H7 (cell line): ENCODE measurements at regions not wholly inside any gene's neighbourhood (a gene's known extent, or its start where the extent isn't known, plus 50 kb on each side); places are given as distances from the start of the nearest gene placed in this dataset.
"Not testable (repeated sequence)": the region's sequence is repeated elsewhere in the genome, so short reads cannot be mapped to it uniquely, and the experiment has no call there.

ENCODE experiments used
- DNase-seq: peaks from one replicate; pipeline ENCODE4 v3.0.0; 2012
- H3K27me3 ChIP-seq: 2 replicates; pipeline ENCODE4 v1.6.0; 2011; ENCODE audit warnings: mild to moderate bottlenecking, low read length; ENCODE audit not compliant: control insufficient read depth, insufficient read depth
- H3K36me3 ChIP-seq: replicated peaks from 2 replicates; pipeline ENCODE4 v1.5.1; 2011; ENCODE audit warnings: low read length; ENCODE audit not compliant: control insufficient read depth, insufficient read depth
- H3K4me3 ChIP-seq: 2 replicates; pipeline ENCODE4 v1.5.1; 2011; ENCODE audit warnings: low read depth, mild to moderate bottlenecking, control low read depth, low read length, moderate library complexity; ENCODE audit not compliant: insufficient read depth

DNA sequence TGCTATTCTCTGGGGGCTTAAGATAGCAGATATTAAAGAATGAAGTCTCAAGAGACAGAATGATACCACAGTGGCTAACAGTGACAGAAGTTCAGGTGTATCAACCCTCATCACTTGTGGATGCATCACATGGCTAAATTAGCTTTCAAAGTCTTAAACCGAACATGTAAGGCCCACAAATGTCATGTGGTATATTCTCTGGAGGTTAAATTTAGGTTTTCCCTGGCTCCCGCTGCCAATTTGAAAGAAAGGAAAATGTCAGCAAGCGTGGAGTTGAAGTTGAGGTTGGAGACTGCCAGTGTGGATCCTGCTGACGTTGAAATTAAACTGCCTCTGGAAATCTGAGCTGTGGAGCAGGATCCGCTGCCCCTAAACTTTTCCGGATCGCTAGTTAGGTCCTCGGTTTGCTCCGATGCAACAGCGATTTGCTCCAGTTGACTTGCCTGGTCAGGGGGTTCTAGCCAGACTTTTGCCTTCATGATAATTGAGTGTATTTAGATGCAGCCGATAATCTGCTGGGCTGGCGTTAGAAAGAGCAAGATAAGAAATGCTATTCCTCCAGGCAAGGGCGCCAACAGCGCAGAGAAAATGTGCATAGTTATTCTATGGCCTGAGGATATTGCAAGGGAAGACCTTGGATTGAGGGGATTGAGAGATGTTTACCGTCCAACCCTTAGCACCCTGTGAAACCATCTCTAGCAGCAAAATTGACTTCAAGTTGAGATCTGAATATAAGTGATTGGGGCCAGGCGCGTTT lies 443.9 kb downstream of the TMEM114 start:
- no peaks in the 10 kb centered on the region for H3K36me3 ChIP-seq
- H3K27me3 ChIP-seq = no peaks in the 10 kb centered on the region
- no peak overlapping the region for H3K4me3 ChIP-seq
- DNase-seq = no peak

DNA sequence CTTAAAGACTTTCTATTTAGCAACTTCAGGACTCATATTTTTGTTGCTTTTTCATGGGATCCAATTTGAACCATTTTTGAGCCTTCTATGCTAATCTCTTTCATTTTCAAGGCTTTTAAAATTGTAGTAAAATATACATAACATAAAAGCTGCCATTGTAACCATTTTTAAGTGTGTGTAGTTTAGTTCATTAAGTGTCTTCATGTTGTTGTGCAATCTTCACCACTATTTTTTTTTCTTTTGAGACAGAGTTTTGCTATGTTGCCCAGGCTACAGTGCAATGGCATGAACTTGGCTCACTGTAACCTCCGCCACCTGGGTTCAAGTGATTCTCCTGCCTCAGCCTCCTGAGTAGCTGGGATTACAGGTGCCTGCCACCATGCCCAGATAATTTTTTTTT lies 451.6 kb downstream of the TMEM114 start:
- DNase-seq = no peak
- Histone ChIP-seq H3K36me3 (no peaks in the 10 kb centered on the region), H3K4me3 (no peak overlapping the region), H3K27me3 (no peaks in the 10 kb centered on the region)

DNA sequence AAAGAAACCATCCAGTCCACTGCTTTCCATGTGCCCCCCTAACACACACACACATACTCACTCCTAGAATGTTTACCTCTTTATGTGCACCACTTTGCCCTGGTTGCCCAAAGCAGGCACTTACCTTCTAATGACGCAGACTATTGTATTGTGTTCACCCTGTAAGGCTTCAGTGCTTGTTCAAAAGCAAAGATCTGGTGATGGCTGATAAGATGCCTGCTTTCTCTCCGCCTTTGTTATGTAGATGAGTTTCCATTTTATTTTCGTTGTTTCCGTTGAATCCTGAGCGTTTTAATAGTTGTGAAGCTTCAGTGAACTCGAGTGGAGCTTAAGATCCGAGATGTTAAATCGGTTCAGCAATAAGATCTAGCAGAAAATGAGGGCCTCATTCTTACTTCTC lies 452.7 kb downstream of the TMEM114 start:
- Histone ChIP-seq H3K27me3 (no peaks in the 10 kb centered on the region), H3K4me3 (no peak overlapping the region), H3K36me3 (no peaks in the 10 kb centered on the region)
- no peak for DNase-seq

DNA sequence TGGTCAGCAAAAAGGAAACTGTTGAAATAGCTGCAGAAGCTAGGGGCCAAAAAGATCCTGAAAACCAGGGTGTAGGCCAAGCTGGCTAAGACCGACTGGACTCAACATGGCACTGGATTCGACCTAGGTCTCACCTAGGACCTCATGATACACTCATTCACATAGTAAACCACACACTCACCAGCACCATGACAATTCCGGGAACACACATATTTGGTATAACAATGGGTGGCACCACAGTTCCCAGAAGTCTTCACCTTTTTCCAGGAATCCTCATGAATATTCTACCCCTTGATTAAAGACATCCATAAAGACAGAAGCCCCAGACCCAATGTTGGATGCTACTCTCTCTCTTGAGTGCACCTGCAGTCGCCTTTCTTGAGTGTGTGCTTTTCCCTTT lies 460.1 kb downstream of the TMEM114 start:
- Histone ChIP-seq H3K4me3 (no peak overlapping the region), H3K27me3 (no peaks in the 10 kb centered on the region), H3K36me3 (no peaks in the 10 kb centered on the region)
- DNase-seq = no peak

DNA sequence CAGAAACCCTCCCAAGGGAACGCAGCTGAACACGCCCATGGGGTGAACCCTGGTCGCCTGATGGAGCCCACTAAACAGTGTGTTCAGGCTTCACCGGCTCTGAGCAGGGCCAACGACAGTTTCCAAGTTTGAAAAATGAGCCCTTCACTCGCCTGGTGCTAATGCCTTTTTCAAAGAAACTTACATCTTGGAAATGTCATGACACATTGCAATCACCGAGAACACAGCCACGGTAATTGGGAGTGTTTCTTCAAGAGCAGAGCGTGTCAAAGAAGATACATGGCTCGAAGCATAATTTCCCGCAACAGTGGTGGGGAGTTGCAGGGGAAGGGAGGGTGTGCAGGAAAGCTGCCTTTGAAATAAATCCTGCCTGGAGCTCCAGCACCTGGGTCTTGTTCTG lies 463.2 kb downstream of the TMEM114 start:
- no peaks in the 10 kb centered on the region for H3K36me3 ChIP-seq
- H3K4me3 ChIP-seq = no peak overlapping the region
- H3K27me3 ChIP-seq = no peaks in the 10 kb centered on the region

DNA sequence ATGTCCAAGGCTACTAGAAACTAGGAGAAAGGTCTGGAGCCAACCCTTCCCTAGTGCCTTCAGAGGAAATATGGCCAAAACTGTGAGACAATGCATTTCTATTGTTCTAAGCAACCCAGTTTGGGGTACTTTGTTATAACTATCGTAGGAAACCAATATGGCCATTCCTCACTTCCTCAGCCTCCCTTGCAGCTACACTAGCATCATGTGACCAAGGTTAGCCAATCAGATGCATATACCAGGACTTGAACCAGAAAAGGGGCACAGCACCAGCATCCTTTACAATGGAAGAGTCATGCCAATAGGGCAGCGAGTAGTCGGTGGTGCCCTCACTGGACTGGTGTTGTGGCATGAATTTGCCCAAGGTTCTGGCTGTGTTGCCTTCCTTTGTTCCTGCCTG lies 464.0 kb downstream of the TMEM114 start:
- no peaks in the 10 kb centered on the region for H3K36me3 ChIP-seq
- no peak overlapping the region for H3K4me3 ChIP-seq
- no peaks in the 10 kb centered on the region for H3K27me3 ChIP-seq
- DNase-seq = no peak

More for the DNA sequence above, 463.2 kb downstream of the TMEM114 start:
- DNase-seq = no peak

DNA sequence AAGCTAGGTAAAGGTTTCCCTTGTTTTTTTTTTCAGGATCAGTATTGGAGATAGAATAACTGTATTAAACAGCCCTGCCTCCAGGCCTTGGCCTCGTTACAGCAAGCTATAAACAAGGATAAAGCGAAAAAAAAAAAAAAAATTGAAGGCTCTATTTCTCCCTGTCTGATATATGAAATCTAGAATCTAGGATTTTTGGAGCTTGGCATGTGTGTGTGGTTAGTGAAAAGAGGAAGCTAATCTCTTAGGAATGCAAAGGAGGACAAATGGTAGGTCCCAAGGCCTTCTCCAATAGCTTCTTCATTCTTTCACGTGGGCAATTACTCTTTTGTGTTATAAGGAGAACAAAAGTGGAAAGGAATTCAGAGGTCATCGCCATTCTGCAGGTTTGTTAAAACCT lies 470.3 kb downstream of the TMEM114 start:
- Histone ChIP-seq H3K4me3 (no peak overlapping the region), H3K27me3 (no peaks in the 10 kb centered on the region), H3K36me3 (no peaks in the 10 kb centered on the region)
- DNase-seq = no peak

DNA sequence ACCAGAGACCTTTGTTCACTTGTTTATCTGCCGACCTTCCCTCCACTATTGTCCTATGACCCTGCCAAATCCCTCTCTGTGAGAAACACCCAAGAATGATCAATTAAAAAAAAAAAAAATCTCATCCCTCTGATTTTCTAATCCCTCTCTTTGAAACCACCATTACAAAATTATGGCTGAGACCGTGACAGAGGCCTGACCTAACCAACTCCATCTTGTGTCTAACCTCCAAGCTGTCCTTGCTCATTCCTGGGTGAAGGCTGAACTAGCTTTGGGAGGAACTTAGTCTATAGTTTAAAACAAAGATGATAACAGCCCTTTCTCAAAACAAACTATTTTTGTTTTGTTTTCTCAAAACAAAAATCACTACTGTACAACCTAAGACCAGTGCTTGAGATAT lies 474.5 kb downstream of the TMEM114 start:
- DNase-seq = no peak
- no peaks in the 10 kb centered on the region for H3K27me3 ChIP-seq
- H3K36me3 ChIP-seq = no peaks in the 10 kb centered on the region
- no peak overlapping the region for H3K4me3 ChIP-seq

DNA sequence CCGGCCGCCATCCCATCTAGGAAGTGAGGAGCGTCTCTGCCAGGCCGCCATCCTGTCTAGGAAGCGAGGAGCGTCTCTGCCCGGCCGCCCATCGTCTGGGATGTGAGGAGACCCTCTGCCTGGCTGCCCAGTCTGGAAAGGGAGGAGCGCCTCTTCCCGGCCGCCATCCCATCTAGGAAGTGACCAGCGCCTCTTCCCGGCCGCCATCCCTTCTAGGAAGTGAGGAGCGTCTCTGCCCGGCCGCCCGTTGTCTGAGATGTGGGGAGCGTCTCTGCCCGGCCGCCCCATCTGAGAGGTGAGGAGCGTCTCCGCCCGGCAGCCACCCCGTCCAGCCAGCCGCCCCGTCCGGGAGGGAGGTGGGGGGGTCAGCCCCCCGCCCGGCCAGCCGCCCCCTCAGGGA lies 475.4 kb downstream of the TMEM114 start:
- not testable (repeated sequence) for H3K27me3 ChIP-seq, DNase-seq, H3K4me3 ChIP-seq, H3K36me3 ChIP-seq

DNA sequence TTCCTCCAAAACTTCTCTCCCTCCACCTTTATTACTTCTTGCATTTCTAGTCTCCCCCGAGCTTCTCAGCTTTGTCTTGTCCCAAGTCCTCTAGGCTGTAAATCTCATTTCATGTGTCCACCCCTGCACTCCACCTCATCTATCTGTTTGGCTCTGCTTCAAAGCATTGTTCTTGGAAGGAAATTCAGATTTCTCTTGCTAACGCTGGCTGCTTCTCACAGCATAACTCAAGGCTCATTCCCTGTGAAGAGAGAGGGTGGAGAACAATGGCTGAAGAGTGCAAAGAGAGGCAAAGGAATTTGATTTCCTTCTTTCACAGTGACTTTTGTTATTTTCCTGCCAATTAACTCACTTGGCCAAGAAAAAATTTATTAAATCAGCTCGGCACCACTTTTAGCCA lies 476.5 kb downstream of the TMEM114 start:
- DNase-seq = no peak
- H3K27me3 ChIP-seq = no peaks in the 10 kb centered on the region
- H3K4me3 ChIP-seq = no peak overlapping the region
- H3K36me3 ChIP-seq = no peaks in the 10 kb centered on the region

DNA sequence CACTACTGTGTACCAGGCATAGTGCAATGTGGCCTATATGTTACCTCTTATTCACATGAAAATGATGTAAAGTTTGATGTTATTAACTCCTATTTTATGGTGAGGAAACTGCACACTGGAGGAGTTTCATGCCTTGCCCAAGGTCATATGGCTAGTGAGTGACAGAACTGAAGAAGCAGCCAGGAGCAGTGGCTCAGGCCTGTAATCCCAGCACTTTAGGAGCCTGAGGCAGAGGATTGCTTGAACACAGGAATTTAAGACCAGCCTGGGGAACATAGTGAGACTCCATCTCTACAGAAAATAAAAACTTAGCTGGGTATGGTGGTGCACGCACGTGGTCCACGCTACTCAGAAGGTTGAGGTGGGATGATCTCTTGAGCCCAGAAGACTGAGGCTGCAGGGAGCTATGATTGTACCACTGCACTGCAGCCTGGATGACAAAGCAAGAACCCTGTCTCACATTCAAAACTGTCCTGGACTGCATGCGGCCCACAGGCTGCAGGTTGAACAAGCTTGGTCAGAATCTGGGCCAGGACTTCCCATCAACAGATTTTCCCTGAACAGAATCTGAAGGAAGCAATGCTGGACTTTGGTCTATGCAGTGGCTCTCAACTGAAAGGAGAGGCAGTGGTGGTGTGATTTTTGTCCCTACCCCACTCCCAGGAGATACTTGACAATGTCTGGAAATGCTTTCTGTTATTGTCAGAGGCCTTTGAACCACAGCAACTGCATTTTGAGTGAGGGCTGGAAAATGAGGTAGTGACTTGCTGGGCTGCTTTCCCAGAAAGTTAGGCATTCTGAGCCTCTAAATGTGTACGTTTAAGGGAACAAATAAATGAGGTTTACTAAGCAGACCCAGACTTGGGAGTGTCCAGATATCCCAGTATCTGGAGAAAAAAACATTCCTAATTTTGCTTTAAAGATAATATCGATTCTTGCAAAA lies 479.5 kb downstream of the TMEM114 start:
- no peaks in the 10 kb centered on the region for H3K36me3 ChIP-seq
- no peak for DNase-seq
- no peak overlapping the region for H3K4me3 ChIP-seq
- no peaks in the 10 kb centered on the region for H3K27me3 ChIP-seq

DNA sequence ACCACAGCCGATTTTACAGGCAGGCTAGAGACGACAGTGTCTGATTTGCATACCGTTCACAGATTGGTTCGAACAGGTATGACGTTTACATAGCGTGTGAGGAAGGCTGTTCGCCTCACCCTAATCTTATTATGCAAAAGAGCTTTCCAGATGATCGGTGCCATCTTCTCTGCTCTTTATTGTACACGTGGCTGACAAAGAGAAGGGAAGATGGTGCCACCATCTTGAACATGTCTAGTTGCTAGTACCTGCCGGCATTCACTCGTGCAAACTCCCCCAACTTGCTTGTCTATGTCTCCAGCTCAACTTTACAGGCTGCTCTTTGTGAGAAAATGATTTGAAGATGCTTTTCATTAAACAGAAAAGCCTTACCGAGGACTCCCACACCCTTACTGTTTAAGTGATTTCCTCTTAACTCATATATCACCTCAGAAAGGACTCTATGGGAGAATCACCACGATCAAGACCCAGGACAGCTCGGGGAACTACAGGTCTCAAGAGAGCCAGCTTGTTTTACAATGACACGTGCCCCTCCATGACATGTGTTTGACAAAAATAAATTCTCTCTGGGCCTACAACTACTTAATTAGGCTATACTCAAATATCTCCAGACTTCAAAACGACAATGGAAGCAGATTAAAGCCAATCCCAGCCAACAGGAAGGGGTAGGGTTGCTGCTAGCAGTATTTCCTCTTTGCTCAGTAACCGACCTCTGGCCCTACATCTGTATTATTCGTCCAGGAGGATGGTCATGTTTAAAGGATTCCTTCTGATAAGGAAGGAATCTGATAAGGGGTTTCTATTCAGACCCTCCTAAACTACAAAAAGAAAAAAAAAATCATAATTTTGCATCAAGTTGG lies 480.6 kb downstream of the TMEM114 start:
- no peak for DNase-seq
- no peak overlapping the region for H3K4me3 ChIP-seq

DNA sequence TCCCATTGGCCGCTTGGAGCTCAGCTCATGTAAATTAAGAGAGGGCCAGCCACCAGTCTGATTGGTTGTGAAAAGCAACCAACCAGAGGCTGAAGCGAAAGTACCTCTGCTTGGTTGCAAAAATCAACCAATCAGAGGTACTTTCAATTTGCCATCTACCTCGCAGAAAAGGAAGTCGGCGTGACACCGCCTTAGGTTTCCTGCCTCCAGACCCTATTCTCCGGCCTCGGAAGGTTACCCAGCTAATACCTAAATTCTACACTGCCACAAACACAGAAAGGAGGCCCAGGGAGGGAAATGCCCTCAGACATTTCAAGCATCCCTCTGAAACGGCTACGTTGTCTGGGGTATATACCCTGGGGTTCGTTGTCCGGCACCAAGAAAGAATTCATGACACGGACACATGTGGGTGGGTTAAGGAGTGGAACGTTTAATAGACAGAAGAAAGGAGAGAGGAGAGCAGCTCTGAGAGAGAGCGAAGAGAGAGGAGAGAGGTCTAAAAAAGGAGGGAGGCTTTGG lies 481.3 kb downstream of the TMEM114 start:
- DNase-seq = no peak
- no peak overlapping the region for H3K4me3 ChIP-seq
- no peaks in the 10 kb centered on the region for H3K27me3 ChIP-seq
- no peaks in the 10 kb centered on the region for H3K36me3 ChIP-seq

More for the DNA sequence above, 480.6 kb downstream of the TMEM114 start:
- Histone ChIP-seq H3K27me3 (no peaks in the 10 kb centered on the region), H3K36me3 (no peaks in the 10 kb centered on the region)

DNA sequence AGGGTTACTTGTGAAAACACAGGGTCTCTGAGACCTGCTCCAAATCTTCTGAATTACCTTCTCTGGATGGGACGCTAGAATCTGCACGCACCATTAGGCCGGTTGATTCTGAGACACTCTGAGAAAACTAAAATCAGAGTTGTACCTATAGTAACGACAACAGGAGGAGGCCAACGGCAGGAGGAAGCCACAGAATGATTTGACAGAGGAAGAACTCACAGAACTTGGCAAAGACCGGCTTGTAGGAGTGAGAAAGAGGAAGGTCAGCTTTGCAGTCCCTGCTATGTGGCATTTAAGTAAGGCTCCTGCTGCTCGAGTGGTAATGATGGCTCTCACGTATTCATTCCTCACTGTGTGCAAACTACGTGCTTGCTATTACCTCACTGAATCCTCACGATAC lies 483.0 kb downstream of the TMEM114 start:
- Histone ChIP-seq H3K27me3 (no peaks in the 10 kb centered on the region), H3K36me3 (no peaks in the 10 kb centered on the region), H3K4me3 (no peak overlapping the region)
- no peak for DNase-seq
